ENCODE measurements at regions not wholly inside any gene's neighbourhood (a gene's known extent, or its start where the extent isn't known, plus 50 kb on each side); places are given as distances from the start of the nearest gene placed in this dataset.

DNA sequence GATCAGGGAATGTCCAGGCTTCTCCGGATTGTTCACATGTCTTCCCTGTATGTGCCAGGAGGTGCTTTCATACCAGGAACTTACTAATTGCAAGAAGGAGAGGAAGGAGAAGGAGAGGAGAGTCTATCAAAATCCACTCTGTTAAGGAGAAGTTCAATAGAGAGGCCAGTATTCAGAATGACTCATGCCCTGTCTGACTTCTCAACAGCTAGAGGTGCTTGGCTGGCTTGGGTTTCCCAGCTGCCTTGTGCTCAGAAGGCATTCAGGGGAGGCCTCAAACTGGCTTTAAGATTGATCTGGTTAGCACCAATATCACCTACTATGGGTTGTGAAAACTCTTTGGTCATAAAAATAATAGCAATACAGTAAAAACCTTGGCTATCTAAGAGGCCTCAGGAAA lies 167.9 kb upstream of the GLRA1 start:
- ATAC-seq (no peak), FAIRE-seq (no peak), DNase-seq (ENCODE audit: low read depth in 1 of 2, low spot score in 1 of 2) (no peak)
- TF ChIP-seq FOXS1 (CRISPR knock-in tag; IDR thresholded peaks at IDR 0.05) (no peak), KDM1A (IDR thresholded peaks at IDR 0.05; ENCODE audit: low read depth) (no peak), ZNF302 (CRISPR knock-in tag; IDR thresholded peaks at IDR 0.05) (no peak), ZSCAN20 (CRISPR knock-in tag; IDR thresholded peaks at IDR 0.05) (no peak), EHF (CRISPR knock-in tag; IDR thresholded peaks at IDR 0.05) (no peak), E2F6 (IDR thresholded peaks at IDR 0.05; ENCODE audit: borderline replicate concordance, low read depth) (no peak), REST (IDR thresholded peaks at IDR 0.05) (no peak), HOXA7 (CRISPR knock-in tag; IDR thresholded peaks at IDR 0.05) (no peak), NPAS2 (CRISPR knock-in tag; IDR thresholded peaks at IDR 0.05; ENCODE audit: borderline replicate concordance) (no peak), RARB (CRISPR knock-in tag; IDR thresholded peaks at IDR 0.05) (no peak), HOXB13 (CRISPR knock-in tag; IDR thresholded peaks at IDR 0.05; ENCODE audit: low read depth) (no peak), EHMT2 (IDR thresholded peaks at IDR 0.05; ENCODE audit: low read depth) (no peak), HMGXB4 (CRISPR knock-in tag; IDR thresholded peaks at IDR 0.05; ENCODE audit: borderline replicate concordance) (no peak), NR3C1 (IDR thresholded peaks at IDR 0.05) (no peak), PHF8 (IDR thresholded peaks at IDR 0.05; ENCODE audit: borderline replicate concordance, low read depth) (no peak), USF2 (IDR thresholded peaks at IDR 0.05) (no peak), SMC3 (IDR thresholded peaks at IDR 0.05) (no peak), TFCP2L1 (CRISPR knock-in tag; IDR thresholded peaks at IDR 0.05) (no peak)
- TF ChIP-seq, protein P1, sequence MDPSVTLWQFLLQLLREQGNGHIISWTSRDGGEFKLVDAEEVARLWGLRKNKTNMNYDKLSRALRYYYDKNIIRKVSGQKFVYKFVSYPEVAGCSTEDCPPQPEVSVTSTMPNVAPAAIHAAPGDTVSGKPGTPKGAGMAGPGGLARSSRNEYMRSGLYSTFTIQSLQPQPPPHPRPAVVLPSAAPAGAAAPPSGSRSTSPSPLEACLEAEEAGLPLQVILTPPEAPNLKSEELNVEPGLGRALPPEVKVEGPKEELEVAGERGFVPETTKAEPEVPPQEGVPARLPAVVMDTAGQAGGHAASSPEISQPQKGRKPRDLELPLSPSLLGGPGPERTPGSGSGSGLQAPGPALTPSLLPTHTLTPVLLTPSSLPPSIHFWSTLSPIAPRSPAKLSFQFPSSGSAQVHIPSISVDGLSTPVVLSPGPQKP (IDR thresholded peaks at IDR 0.05; ENCODE audit: low read depth, low read length) = no peak
- ChIA-PET CTCF (no interaction called here), POLR2A (no interaction called here)
- no peaks in the 10 kb centered on the region for H3K9me3 ChIP-seq
- 0% methylated on average over 1 of the region's 1 CpG for WGBS (ENCODE audit: missing lambda C conversion rate)
- H3K4me3 ChIP-seq = no peak overlapping the region
- H3K4me2 ChIP-seq = no peak overlapping the region
- H3K4me1 ChIP-seq = no peaks in the 10 kb centered on the region
- H3K27ac ChIP-seq = no peak overlapping the region

- no peaks in the 10 kb centered on the region for H3K4me1 ChIP-seq
- no peak overlapping the region for H3K27ac ChIP-seq
- TF ChIP-seq MAFK (IDR thresholded peaks at IDR 0.05; ENCODE audit: partially characterized antibody) (no peak), BHLHE40 (IDR thresholded peaks at IDR 0.05; ENCODE audit: low read depth, low read length) (no peak), RARB (CRISPR knock-in tag; IDR thresholded peaks at IDR 0.05) (no peak), ESRRA (IDR thresholded peaks at IDR 0.05; ENCODE audit: borderline replicate concordance, low read length) (no peak), ZC3H11A (IDR thresholded peaks at IDR 0.05) (no peak), FOXS1 (CRISPR knock-in tag; IDR thresholded peaks at IDR 0.05) (no peak), MAZ (IDR thresholded peaks at IDR 0.05; ENCODE audit: borderline replicate concordance, low read depth, low read length) (no peak), SREBF2 (IDR thresholded peaks at IDR 0.05) (no peak)
- TF ChIP-seq, protein P2, sequence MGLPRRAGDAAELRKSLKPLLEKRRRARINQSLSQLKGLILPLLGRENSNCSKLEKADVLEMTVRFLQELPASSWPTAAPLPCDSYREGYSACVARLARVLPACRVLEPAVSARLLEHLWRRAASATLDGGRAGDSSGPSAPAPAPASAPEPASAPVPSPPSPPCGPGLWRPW (IDR thresholded peaks at IDR 0.05) = no peak
- TF ChIP-seq, protein P3, sequence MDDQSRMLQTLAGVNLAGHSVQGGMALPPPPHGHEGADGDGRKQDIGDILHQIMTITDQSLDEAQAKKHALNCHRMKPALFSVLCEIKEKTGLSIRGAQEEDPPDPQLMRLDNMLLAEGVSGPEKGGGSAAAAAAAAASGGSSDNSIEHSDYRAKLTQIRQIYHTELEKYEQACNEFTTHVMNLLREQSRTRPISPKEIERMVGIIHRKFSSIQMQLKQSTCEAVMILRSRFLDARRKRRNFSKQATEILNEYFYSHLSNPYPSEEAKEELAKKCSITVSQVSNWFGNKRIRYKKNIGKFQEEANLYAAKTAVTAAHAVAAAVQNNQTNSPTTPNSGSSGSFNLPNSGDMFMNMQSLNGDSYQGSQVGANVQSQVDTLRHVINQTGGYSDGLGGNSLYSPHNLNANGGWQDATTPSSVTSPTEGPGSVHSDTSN (IDR thresholded peaks at IDR 0.05) = no peak
- CTCF ChIA-PET = no interaction called here
- ATAC-seq = no peak
- no peak for DNase-seq (ENCODE audit: low read depth in 1 of 2, low spot score in 1 of 2)
- no peak overlapping the region for H3K4me3 ChIP-seq
- WGBS (ENCODE audit: missing lambda C conversion rate) = 3% methylated on average over 2 of the region's 2 CpGs
- POLR2A ChIA-PET = no interaction called here
- H3K4me2 ChIP-seq = no peak overlapping the region
- no peak for FAIRE-seq
- H3K9me3 ChIP-seq = no peaks in the 10 kb centered on the region
Measured at GRCh38 chr5:152089644-152090043, 165.0 kb upstream of the GLRA1 start.
